ENCODE measurements at regions not wholly inside any gene's neighbourhood (a gene's known extent, or its start where the extent isn't known, plus 50 kb on each side); places are given as distances from the start of the nearest gene placed in this dataset.

- TF ChIP-seq CTCF (conservative IDR thresholded peaks at IDR 0.05 in 1 of 2, IDR thresholded peaks at IDR 0.05 in 1 of 2; ENCODE audit: low read depth in 1 of 2, low read length in 2 of 2) = no peak
- TF ChIP-seq EZH2 (IDR thresholded peaks at IDR 0.05; ENCODE audit: low read length, missing control alignments) = no peak
These were observed 263.8 kb upstream of the CDIN1 start for GRCh38 chr15:36315649-36316048.
